Thyroid gland (tissue), 4 donors: ENCODE measurements at regions not wholly inside any gene's neighbourhood (a gene's known extent, or its start where the extent isn't known, plus 50 kb on each side); places are given as distances from the start of the nearest gene placed in this dataset.

Experiments
- DNase-seq, 2 donors: peaks; one replicate each; pipeline ENCODE4 v3.0.0-alpha.2; 2019
- H3K27ac ChIP-seq, 3 donors: fragments of 200-600 bp; sonication (generic); 1 replicate in 2 of 3; 2 replicates in 1 of 3; pipeline ENCODE4 v1.5.1; 2016 to 2019; ENCODE audit warnings: mild to moderate bottlenecking in 1 of 3, moderate library complexity in 1 of 3
- H3K27me3 ChIP-seq: fragments of 200-600 bp; sonication (generic); one replicate; pipeline ENCODE4 v1.5.1; 2019
- H3K36me3 ChIP-seq, 2 donors: fragments of 200-600 bp; sonication (generic); one replicate each; pipeline ENCODE4 v1.5.1; 2016 to 2019
- H3K4me1 ChIP-seq, 2 donors: fragments of 200-600 bp; sonication (generic); one replicate each; pipeline ENCODE4 v1.5.1; 2017 to 2019
- H3K4me3 ChIP-seq, 3 donors: fragments of 200-600 bp; sonication (generic); replicated peaks in 1 of 3; 1 replicate in 2 of 3; 2 replicates in 1 of 3; pipeline ENCODE4 v1.5.1; 2016; ENCODE audit warnings: mild to moderate bottlenecking in 1 of 3
- H3K9me3 ChIP-seq: fragments of 200-600 bp; sonication (generic); one replicate; pipeline ENCODE4 v1.5.1; 2017
- POLR2A ChIP-seq, 2 donors: fragments of 450-650 bp; IDR thresholded peaks; one replicate each; pipeline ENCODE4 v1.6.1; 2017; ENCODE audit warnings: antibody characterized with exemption in 2 of 2, mild to moderate bottlenecking in 2 of 2, moderate library complexity in 1 of 2
- WGBS, 2 donors: methylation state at CpG; one replicate each; pipeline ENCODE4 v1.1.5; 2017; 5-methylcytosine and 5-hydroxymethylcytosine counted together
- intact Hi-C: fragments of 100-400 bp; cut with DNase I; formaldehyde crosslinking; loops from one replicate; pipeline ENCODE4 v1.15.1; 2023
- TF ChIP-seq, protein P1 (sequence below), 6 experiments: fragments of 200-600 bp in 3 of 6; fragments of 450-650 bp in 3 of 6; sonication (generic) in 3 of 6; IDR thresholded peaks; one replicate each; pipeline ENCODE4 v1.5.1; 2016 to 2019; ENCODE audit warnings: antibody characterized with exemption in 6 of 6, mild to moderate bottlenecking in 2 of 6, inconsistent platforms in 1 of 6, moderate library complexity in 1 of 6

DNA sequence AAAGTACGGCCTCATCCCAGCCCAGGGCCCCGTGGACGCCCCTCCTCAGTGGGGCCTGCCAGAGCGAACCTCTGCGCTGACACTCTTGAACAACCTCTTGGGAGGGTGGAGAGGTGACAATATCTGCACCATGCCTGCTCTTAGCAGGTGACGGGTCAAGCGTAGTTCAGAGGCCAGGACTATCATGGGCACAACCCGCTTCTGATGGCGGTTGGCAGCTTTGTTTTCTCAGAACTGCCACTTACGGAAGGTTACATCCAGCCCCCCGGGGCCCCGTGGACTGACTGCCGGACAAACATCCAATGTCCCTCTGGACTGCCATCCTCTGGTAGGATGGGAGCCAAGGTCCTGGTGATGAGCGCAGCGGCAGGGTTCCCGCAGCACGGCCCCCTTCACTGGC is 91.1 kb downstream of the TUBA3C start:
- Histone ChIP-seq H3K4me1 (no peaks in the 10 kb centered on the region), H3K27me3 (no peaks in the 10 kb centered on the region), H3K27ac (no peak overlapping the region), H3K9me3 (no peaks in the 10 kb centered on the region), H3K36me3 (no peaks in the 10 kb centered on the region), H3K4me3 (no peak overlapping the region)
- intact Hi-C loops, result no loop called here
- 92 to 95% methylated on average over 12 to 17 of the region's 17 CpGs for WGBS, 2 donors
- TF ChIP-seq, protein P1, sequence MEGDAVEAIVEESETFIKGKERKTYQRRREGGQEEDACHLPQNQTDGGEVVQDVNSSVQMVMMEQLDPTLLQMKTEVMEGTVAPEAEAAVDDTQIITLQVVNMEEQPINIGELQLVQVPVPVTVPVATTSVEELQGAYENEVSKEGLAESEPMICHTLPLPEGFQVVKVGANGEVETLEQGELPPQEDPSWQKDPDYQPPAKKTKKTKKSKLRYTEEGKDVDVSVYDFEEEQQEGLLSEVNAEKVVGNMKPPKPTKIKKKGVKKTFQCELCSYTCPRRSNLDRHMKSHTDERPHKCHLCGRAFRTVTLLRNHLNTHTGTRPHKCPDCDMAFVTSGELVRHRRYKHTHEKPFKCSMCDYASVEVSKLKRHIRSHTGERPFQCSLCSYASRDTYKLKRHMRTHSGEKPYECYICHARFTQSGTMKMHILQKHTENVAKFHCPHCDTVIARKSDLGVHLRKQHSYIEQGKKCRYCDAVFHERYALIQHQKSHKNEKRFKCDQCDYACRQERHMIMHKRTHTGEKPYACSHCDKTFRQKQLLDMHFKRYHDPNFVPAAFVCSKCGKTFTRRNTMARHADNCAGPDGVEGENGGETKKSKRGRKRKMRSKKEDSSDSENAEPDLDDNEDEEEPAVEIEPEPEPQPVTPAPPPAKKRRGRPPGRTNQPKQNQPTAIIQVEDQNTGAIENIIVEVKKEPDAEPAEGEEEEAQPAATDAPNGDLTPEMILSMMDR (IDR thresholded peaks at IDR 0.05), result no peak
- TF ChIP-seq POLR2A (IDR thresholded peaks at IDR 0.05), result no peak
- DNase-seq, result no peak

DNA sequence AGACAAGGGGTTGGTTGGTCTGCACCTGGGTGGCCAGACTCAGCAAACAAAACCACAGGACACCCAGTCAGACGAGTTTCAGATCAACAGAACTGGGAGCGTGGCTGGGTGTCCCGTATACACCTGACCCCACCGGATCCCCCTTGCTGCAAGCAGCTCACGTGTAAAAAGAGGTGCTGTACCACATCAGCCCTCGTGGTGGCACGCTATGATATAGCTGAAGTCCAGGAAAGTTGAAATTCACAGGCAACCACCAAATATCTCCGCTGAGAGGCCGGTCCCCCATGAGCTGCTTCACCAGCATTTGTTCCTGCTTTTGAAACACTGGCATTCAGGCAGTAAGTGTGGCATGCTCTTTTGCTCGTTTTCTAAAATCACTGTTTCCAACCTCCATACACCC is 92.3 kb downstream of the TUBA3C start:
- H3K4me3 ChIP-seq, result no peak overlapping the region
- no peak for TF ChIP-seq POLR2A (IDR thresholded peaks at IDR 0.05)
- TF ChIP-seq, protein P1 (IDR thresholded peaks at IDR 0.05), result no peak
- intact Hi-C loops, result no loop called here
- H3K27me3 ChIP-seq, result no peaks in the 10 kb centered on the region
- H3K9me3 ChIP-seq, result no peaks in the 10 kb centered on the region
- DNase-seq, result no peak
- WGBS, 2 donors, result 57 to 70% methylated on average over 10 of the region's 10 CpGs
- no peaks in the 10 kb centered on the region for H3K36me3 ChIP-seq
- no peaks in the 10 kb centered on the region for H3K4me1 ChIP-seq
- H3K27ac ChIP-seq, result no peak overlapping the region

DNA sequence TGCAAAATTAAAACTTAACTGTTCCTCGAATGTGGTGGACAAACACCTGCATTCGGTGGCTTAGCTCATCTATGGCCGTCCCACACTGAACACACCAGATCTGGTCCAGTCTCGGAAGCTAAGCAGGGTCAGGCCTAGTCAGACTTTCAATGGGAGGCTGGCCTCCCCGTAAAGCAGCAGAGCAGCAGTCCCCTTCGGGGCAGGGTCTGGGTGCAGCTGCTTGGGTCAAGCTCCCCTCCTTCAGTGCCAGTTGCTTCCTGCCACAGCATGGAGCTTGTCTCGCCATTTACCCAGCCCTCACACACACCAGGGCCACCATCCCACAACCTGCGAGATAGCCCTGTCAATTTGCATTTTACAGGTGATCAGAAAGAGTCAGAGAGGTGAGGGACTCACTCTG is 93.2 kb downstream of the TUBA3C start:
- Histone ChIP-seq H3K4me1 (no peaks in the 10 kb centered on the region), H3K36me3 (no peaks in the 10 kb centered on the region), H3K27me3 (no peaks in the 10 kb centered on the region), H3K9me3 (no peaks in the 10 kb centered on the region), H3K27ac (no peak overlapping the region), H3K4me3 (no peak overlapping the region)
- intact Hi-C loops, result no loop called here
- TF ChIP-seq, protein P1 (IDR thresholded peaks at IDR 0.05), result no peak
- no peak for TF ChIP-seq POLR2A (IDR thresholded peaks at IDR 0.05)
- no peak for DNase-seq
- WGBS, 2 donors, result 78 to 82% methylated on average over 8 of the region's 8 CpGs

DNA sequence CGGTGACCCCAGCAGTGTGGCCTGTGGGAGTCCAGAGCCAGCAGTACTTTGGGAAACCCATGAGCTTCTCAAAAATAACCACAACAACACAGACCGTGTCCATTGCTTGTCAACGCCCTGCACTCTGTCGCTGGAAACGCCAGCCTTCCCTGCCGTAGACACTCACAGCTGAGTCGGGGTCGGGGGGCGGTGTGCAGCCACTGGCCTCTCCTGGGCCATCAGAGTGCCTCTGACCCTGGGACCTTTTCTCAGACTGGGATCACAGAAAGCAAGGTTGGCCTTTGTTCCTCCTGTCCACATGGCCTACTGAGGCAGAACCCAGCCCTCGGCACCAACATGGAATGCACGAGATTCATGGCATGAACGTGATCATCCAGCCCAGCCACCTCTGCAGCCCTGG is 95.7 kb downstream of the TUBA3C start:
- no peak overlapping the region for H3K4me3 ChIP-seq
- no peaks in the 10 kb centered on the region for H3K9me3 ChIP-seq
- H3K27ac ChIP-seq, result no peak overlapping the region
- 90 to 97% methylated on average over 5 to 12 of the region's 12 CpGs for WGBS, 2 donors
- no peaks in the 10 kb centered on the region for H3K4me1 ChIP-seq
- TF ChIP-seq, protein P1 (IDR thresholded peaks at IDR 0.05), result no peak
- no peaks in the 10 kb centered on the region for H3K27me3 ChIP-seq
- H3K36me3 ChIP-seq, result no peaks in the 10 kb centered on the region
- DNase-seq, result no peak
- intact Hi-C loops, result no loop called here

DNA sequence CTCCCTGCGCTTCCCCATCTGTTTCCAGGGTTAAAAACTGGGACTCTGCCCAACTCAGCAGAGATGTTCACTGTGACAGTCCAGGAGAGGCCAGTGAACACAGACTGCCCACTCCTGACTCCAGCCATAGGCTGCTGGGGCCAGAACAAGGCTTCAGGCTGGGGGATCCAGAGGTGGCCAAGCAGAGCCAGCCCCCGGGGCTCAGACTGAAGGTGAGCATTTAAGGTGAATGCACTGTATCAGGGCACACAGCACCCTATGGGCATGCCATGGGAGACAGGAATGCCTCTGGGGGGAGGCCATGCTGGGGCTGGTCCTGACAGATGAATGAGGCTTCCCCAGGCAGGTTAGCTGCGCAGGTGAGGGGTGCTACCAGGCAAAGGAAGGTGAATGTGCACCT is 96.4 kb downstream of the TUBA3C start:
- Histone ChIP-seq H3K9me3 (no peaks in the 10 kb centered on the region), H3K27me3 (no peaks in the 10 kb centered on the region), H3K4me3 (no peak overlapping the region), H3K27ac (no peak overlapping the region), H3K4me1 (no peaks in the 10 kb centered on the region), H3K36me3 (no peaks in the 10 kb centered on the region)
- intact Hi-C loops, result no loop called here
- TF ChIP-seq, protein P1 (IDR thresholded peaks at IDR 0.05), result no peak
- no peak for TF ChIP-seq POLR2A (IDR thresholded peaks at IDR 0.05)
- no peak for DNase-seq
- 44 to 53% methylated on average over 3 of the region's 3 CpGs for WGBS, 2 donors
